ENCODE measurements at regions not wholly inside any gene's neighbourhood (a gene's known extent, or its start where the extent isn't known, plus 50 kb on each side); places are given as distances from the start of the nearest gene placed in this dataset.
"Not testable (repeated sequence)": the region's sequence is repeated elsewhere in the genome, so short reads cannot be mapped to it uniquely, and the experiment has no call there.

DNA sequence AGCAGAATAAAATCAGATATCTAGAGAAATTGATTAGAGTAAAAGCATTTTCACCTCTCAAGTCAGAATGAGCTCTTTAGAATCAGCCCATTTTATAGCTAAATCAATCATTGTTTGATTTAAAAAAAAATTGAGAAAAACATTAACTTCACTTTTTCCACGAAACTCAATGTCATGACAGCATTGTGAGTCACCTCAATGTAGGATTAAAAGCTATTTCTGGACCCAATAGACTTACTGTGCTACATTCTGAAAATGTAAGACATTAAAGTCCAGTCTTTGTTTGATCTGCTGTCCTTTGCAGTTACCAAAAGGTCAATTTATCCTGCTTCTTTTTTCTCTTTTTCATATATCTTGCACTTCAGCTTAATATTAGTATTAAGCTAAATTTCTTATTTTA, 519.4 kb upstream of the ZNF337 start:
- DNase-seq: peak; percentile 40

- DNase-seq: peak; percentile 13
Observed at GRCh38 chr20:26214991-26215390, 518.3 kb upstream of the ZNF337 start.

GRCh38 chr20:26209171-26209941, 512.7 kb upstream of the ZNF337 start:
- DNase-seq: peak; percentile 11

- peak; percentile 5 for DNase-seq
Observed at GRCh38 chr20:26208296-26209091, 511.8 kb upstream of the ZNF337 start.

GRCh38 chr20:26207967-26208295, 511.3 kb upstream of the ZNF337 start:
- DNase-seq: not testable (repeated sequence)

DNA sequence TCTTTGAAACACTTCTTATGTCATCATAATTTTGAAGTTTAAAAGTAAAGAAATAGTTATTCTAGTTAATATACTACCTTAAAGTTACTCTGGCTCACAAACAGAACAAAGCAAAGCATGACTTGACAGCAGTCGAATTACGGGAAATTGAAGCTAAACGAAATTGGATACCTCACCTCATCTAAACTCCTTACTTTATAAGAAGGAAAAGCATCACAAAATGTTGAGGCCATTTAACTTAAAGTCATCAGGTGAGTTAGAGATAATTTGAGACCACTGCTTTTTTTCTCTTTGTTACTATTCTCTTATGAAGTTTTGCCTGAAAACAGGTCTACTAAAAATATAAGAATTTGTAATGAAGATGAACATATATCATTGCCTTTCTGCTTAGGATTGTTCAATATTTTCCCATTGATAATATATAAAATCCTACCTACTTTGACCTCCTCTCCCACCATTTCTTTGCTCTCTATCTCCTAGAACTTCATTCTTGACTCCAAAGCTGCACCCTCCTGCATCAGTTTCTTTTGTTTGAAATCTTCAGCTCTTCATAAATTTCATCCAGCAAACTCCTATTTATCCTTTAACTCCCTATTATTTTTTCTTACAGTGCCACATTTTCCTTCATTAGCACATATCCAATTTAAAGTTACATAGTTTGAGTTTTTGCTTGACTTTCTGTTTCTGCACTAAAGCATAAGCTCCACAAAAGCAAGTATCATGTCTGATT, 510.7 kb upstream of the ZNF337 start:
- DNase-seq: no peak

DNA sequence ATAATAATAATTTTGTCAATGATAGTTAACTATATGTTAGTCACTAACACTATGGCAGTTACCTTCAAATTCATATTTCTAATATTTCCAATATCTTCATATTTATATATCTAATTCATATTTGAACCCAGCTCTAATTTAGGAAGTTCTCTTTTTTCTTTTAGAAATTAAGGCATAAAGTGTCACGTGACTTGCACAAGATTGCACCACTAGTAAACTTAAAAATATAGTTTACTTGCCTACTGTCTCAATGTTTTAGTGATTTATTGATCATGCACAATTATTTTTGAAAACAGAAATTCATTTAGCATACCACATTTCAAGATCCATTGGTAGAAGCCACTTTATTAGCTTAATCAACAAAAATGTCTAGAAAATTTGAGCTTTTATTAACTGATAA, 508.7 kb upstream of the ZNF337 start:
- no peak for DNase-seq

DNA sequence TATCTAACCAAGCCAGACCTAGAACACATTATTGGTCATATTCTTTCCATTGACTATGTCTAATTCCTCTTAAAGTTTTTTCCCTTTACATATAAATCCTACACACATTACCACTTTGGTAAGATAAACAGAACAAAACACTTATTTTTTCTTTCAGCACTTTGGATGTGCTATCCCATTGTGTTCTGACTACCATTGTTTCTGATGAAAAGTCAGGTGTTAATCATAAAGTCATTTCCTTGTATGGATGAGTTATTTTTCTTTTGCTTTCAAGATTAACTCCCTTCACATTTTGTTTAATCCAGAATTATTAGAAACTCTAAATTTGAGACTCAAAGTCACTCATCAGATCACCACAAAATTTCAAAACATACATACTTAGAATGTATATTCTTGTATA, 504.4 kb upstream of the ZNF337 start:
- not testable (repeated sequence) for DNase-seq

GRCh38 chr20:26187329-26187728, 490.7 kb upstream of the ZNF337 start:
- DNase-seq: not testable (repeated sequence)

GRCh38 chr20:26183720-26184119, 487.1 kb upstream of the ZNF337 start:
- DNase-seq: not testable (repeated sequence)

- not testable (repeated sequence) for DNase-seq
Observed at GRCh38 chr20:26181364-26181763, 484.7 kb upstream of the ZNF337 start.

DNA sequence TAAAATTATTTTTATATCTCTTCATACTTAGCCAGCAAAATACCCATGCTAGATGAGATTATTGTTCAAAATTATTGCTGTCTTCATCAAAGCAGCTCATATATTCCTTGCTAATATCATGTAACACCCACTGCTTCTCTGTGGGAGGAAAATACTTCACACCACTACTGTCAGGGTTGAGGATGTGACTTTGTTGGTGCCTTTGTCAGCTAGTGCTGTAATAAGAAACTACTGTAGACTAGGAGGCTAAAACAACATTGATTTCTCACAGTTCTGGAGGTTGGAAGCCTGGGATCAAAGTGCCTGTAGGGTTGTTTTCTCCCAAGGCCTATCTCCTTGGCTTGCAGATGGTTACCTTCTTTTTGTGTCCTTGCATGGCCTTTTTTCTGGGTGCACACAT, 475.2 kb upstream of the ZNF337 start:
- DNase-seq: not testable (repeated sequence)

DNA sequence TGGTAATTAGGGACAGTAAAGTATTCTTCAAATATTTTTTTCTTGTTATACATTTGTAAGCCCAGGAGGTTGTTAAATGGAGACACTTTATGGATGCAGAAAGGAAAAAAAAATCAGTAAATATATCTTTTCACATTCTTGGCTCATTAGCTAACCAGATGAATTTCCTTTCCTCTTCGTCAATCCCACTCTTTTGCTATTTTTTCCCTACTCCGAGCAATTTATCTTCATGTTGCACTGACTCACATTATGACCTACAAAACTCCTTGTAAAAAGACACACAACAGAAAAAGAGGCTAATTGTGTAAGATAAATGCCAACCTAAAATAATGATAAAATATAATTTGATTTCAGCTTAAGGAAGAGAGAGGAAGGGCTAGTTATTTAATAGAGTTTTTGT, 472.9 kb upstream of the ZNF337 start:
- peak; percentile 78 for DNase-seq

GRCh38 chr20:26167499-26167898, 470.8 kb upstream of the ZNF337 start:
- peak; percentile 60 for DNase-seq

DNA sequence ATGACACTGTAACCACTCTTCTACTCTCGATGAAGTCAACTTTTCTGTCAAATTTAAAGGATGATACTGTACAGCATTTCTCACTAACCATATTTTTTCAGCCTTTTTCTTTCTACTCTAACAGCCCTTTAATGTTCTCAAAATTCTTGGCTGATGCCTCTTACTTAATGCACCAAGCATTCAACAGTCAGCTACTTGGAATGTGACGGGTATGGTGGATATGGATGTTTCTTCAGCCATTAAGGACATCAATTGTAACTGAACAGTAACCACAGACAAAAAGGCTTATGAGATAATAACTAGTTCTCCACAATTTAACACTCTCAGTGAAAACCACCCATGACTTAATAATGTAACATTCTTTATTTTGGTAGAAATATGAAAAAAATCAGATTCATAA, 467.2 kb upstream of the ZNF337 start:
- DNase-seq: peak; percentile 95

DNA sequence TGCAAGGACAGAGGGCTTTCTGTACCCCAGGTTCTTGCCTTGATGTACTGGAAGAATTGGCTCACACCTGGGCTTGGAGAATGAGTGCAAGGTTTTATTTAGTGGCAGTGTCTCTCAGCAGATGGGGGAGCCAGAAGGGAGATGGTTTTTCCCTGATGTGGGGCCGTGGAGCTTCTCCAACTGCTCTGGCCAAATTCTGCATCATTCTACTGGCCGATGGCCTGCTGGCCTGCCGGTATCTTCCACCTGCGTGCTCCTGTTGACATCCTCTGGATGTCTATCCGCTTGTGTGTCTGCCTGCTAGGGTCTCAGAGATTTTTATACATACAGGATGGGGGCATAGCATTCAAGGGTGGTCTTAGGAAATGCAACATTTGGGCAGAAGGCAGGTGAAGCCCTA, 466.5 kb upstream of the ZNF337 start:
- not testable (repeated sequence) for DNase-seq

DNA sequence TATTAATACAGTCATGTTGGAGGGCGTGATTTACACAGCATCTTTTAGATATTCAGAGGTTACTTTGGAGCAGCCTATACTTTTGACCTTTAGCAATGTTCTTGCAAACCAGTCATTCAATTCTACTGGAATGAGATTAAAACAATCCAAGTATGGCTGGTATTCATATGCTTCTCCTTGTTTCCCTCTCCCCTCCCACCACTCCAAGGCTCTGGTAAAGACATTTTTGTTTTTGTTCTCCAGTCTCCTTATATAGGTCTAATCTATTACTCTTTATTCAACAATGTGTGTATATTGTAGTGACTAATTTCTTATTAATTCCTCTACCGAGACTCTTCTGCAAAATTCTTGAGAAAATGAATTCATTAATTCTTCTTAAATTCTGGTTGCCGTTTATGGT, 465.1 kb upstream of the ZNF337 start:
- DNase-seq: peak; percentile 5

DNA sequence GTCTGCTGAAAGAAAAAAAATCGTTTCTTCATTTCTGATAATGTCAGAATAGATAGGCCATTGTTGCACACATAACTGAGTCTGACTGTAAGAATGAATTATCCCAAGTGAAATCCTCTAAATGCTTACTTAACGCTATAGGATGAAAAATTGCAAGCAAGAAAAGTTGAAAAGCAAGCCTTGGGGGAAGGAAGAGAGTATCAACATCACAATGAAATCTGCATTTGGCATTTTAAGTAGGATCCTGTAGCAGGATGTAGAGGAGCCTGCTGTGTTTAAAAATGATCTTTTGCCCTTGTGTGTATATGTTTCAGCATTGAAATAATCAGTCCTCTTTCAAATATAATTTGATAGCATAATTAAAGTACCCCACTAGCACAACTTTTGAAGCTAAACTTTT, 464.3 kb upstream of the ZNF337 start:
- DNase-seq: not testable (repeated sequence)

DNA sequence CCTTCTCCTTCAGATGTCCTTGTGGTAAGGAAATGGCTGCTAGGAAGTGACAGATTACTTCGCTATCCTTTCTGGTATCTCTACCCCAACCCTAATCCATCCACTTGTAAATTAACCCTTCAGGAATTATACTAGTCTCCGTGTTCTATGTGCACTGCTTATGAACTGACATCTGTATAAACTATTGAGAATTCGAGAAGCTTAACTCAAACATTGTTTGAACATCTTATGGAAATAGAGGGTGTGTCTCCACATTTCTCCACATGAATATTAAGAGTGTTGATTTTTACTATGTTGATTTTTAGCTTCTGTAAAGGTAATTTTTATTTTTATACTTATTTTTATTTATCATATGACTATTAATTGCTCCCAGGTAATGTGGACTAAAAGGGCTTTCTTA, 457.6 kb upstream of the ZNF337 start:
- no peak for DNase-seq

- no peak for DNase-seq
Observed at GRCh38 chr20:26135325-26136110, 438.9 kb upstream of the ZNF337 start.

GRCh38 chr20:26134606-26135005, 438.0 kb upstream of the ZNF337 start:
- DNase-seq: no peak

- DNase-seq: not testable (repeated sequence)
Observed at GRCh38 chr20:26133794-26134193, 437.1 kb upstream of the ZNF337 start.

DNA sequence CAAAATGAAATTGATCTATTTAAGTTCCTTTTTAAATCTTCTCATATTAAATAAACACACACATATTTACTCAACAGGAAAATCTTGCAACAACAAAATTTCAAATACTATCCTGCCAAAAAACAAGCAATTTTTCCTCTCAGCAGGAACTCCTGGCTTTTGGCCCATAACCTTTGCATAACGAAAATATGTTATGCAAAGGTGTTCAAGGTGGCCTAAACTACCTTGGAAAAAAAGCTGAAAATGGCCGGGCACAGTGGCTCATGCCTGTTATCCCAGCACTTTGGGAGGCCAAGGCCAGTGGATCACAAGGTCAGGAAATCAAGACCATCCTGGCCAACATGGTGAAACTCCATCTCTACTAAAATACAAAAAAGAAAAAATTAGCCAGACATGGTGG, 424.3 kb upstream of the ZNF337 start:
- DNase-seq: not testable (repeated sequence)
